IPS-20b (cell line): ENCODE measurements at regions not wholly inside any gene's neighbourhood (a gene's known extent, or its start where the extent isn't known, plus 50 kb on each side); places are given as distances from the start of the nearest gene placed in this dataset.

ENCODE experiments used
- H3K27ac ChIP-seq: one replicate; pipeline ENCODE4 v1.5.1; 2013; ENCODE audit warnings: low read length
- H3K27me3 ChIP-seq: 2 replicates; pipeline ENCODE4 v1.6.1; 2013; ENCODE audit warnings: mild to moderate bottlenecking, low read length, inconsistent platforms; ENCODE audit not compliant: insufficient read depth
- H3K36me3 ChIP-seq: 2 replicates; pipeline ENCODE4 v1.6.1; 2013; ENCODE audit warnings: low read depth, mild to moderate bottlenecking, inconsistent platforms, low read length, moderate library complexity; ENCODE audit not compliant: insufficient read depth
- H3K4me1 ChIP-seq: 2 replicates; pipeline ENCODE4 v1.6.1; 2013; ENCODE audit warnings: mild to moderate bottlenecking, control low read depth, inconsistent platforms, low read length, moderate library complexity; ENCODE audit not compliant: insufficient read depth
- H3K4me3 ChIP-seq: 2 replicates; pipeline ENCODE4 v1.5.1; 2013; ENCODE audit warnings: mild to moderate bottlenecking, low read length, inconsistent platforms
- H3K9ac ChIP-seq: 2 replicates; pipeline ENCODE4 v1.6.1; 2013; ENCODE audit warnings: low read depth, mild to moderate bottlenecking, inconsistent platforms, low read length, moderate library complexity
- H3K9me3 ChIP-seq: 2 replicates; pipeline ENCODE4 v1.6.1; 2013; ENCODE audit warnings: mild to moderate bottlenecking, low read depth, low read length, inconsistent platforms; ENCODE audit not compliant: insufficient read depth

GRCh38 chr2:13201924-13202323 lies 485.2 kb downstream of the TRIB2 start:
- Histone ChIP-seq H3K4me3 (no peak overlapping the region), H3K9ac (no peak overlapping the region), H3K36me3 (no peaks in the 10 kb centered on the region), H3K4me1 (no peaks in the 10 kb centered on the region), H3K9me3 (no peaks in the 10 kb centered on the region), H3K27me3 (no peaks in the 10 kb centered on the region), H3K27ac (no peak overlapping the region)

- Histone ChIP-seq H3K36me3 (no peaks in the 10 kb centered on the region), H3K9me3 (0 out of 2 replicates have a peak, but pooled peaks cover 8% of the 10 kb centered on the region), H3K4me1 (no peaks in the 10 kb centered on the region), H3K27me3 (no peaks in the 10 kb centered on the region), H3K4me3 (no peak overlapping the region), H3K27ac (no peak overlapping the region), H3K9ac (no peak overlapping the region)
These were observed 495.4 kb downstream of the TRIB2 start for GRCh38 chr2:13212115-13212514.

GRCh38 chr2:13218205-13218604 lies 501.5 kb downstream of the TRIB2 start:
- no peaks in the 10 kb centered on the region for H3K27me3 ChIP-seq
- no peak overlapping the region for H3K9ac ChIP-seq
- no peaks in the 10 kb centered on the region for H3K4me1 ChIP-seq
- H3K9me3 ChIP-seq = 0 out of 2 replicates have a peak, but pooled peaks cover 8% of the 10 kb centered on the region
- no peak overlapping the region for H3K27ac ChIP-seq
- no peaks in the 10 kb centered on the region for H3K36me3 ChIP-seq
- no peak overlapping the region for H3K4me3 ChIP-seq

- Histone ChIP-seq H3K4me1 (peaks cover 5% of the 10 kb centered on the region; the same call in 1 of the 2 replicates), H3K9ac (no peak overlapping the region), H3K9me3 (no peaks in the 10 kb centered on the region), H3K27me3 (no peaks in the 10 kb centered on the region), H3K4me3 (no peak overlapping the region), H3K27ac (no peak overlapping the region), H3K36me3 (no peaks in the 10 kb centered on the region)
These were observed 510.8 kb downstream of the TRIB2 start for GRCh38 chr2:13227578-13227977.

- H3K9ac ChIP-seq = no peak overlapping the region
- H3K4me3 ChIP-seq = no peak overlapping the region
- H3K27me3 ChIP-seq = no peaks in the 10 kb centered on the region
- no peak overlapping the region for H3K27ac ChIP-seq
- H3K36me3 ChIP-seq = no peaks in the 10 kb centered on the region
- 0 out of 2 replicates have a peak, but pooled peaks cover 3% of the 10 kb centered on the region for H3K4me1 ChIP-seq
- H3K9me3 ChIP-seq = no peaks in the 10 kb centered on the region
These were observed 513.5 kb downstream of the TRIB2 start for GRCh38 chr2:13230221-13230620.

- H3K4me3 ChIP-seq = no peak overlapping the region
These were observed 523.3 kb downstream of the TRIB2 start for GRCh38 chr2:13240061-13240460.

GRCh38 chr2:13240789-13241487 lies 524.2 kb downstream of the TRIB2 start:
- Histone ChIP-seq H3K36me3 (no peaks in the 10 kb centered on the region), H3K9me3 (no peaks in the 10 kb centered on the region), H3K27me3 (no peaks in the 10 kb centered on the region), H3K27ac (no peak overlapping the region), H3K4me1 (no peaks in the 10 kb centered on the region), H3K9ac (no peak overlapping the region), H3K4me3 (no peak overlapping the region)

More at GRCh38 chr2:13240061-13240460, 523.3 kb downstream of the TRIB2 start:
- Histone ChIP-seq H3K9me3 (no peaks in the 10 kb centered on the region), H3K27me3 (no peaks in the 10 kb centered on the region), H3K4me1 (no peaks in the 10 kb centered on the region), H3K9ac (no peak overlapping the region), H3K27ac (no peak overlapping the region), H3K36me3 (no peaks in the 10 kb centered on the region)

GRCh38 chr2:13252615-13253014 lies 535.9 kb downstream of the TRIB2 start:
- Histone ChIP-seq H3K9ac (no peak overlapping the region), H3K4me3 (no peak overlapping the region), H3K4me1 (no peaks in the 10 kb centered on the region), H3K27ac (no peak overlapping the region), H3K9me3 (no peaks in the 10 kb centered on the region), H3K36me3 (no peaks in the 10 kb centered on the region), H3K27me3 (no peaks in the 10 kb centered on the region)

GRCh38 chr2:13255485-13255884 lies 538.7 kb downstream of the TRIB2 start:
- Histone ChIP-seq H3K9ac (no peak overlapping the region), H3K4me1 (no peaks in the 10 kb centered on the region), H3K27ac (no peak overlapping the region), H3K27me3 (no peaks in the 10 kb centered on the region), H3K4me3 (no peak overlapping the region), H3K9me3 (no peaks in the 10 kb centered on the region), H3K36me3 (no peaks in the 10 kb centered on the region)

GRCh38 chr2:13260402-13260801 lies 543.7 kb downstream of the TRIB2 start:
- H3K4me3 ChIP-seq = no peak overlapping the region
- no peaks in the 10 kb centered on the region for H3K36me3 ChIP-seq
- H3K9ac ChIP-seq = no peak overlapping the region
- H3K27me3 ChIP-seq = no peaks in the 10 kb centered on the region
- no peaks in the 10 kb centered on the region for H3K9me3 ChIP-seq
- no peaks in the 10 kb centered on the region for H3K4me1 ChIP-seq
- no peak overlapping the region for H3K27ac ChIP-seq

- H3K4me3 ChIP-seq = no peak overlapping the region
- H3K27me3 ChIP-seq = no peaks in the 10 kb centered on the region
- no peaks in the 10 kb centered on the region for H3K36me3 ChIP-seq
- no peak overlapping the region for H3K9ac ChIP-seq
- H3K4me1 ChIP-seq = no peaks in the 10 kb centered on the region
- no peaks in the 10 kb centered on the region for H3K9me3 ChIP-seq
- no peak overlapping the region for H3K27ac ChIP-seq
These were observed 549.4 kb downstream of the TRIB2 start for GRCh38 chr2:13266166-13266565.

GRCh38 chr2:13284688-13285087 lies 568.0 kb downstream of the TRIB2 start:
- H3K4me3 ChIP-seq = no peak overlapping the region
- H3K9me3 ChIP-seq = no peaks in the 10 kb centered on the region
- H3K4me1 ChIP-seq = no peaks in the 10 kb centered on the region
- no peaks in the 10 kb centered on the region for H3K27me3 ChIP-seq
- H3K27ac ChIP-seq = no peak overlapping the region
- H3K36me3 ChIP-seq = no peaks in the 10 kb centered on the region
- no peak overlapping the region for H3K9ac ChIP-seq
